GM12891 (cell line): ENCODE measurements at regions not wholly inside any gene's neighbourhood (a gene's known extent, or its start where the extent isn't known, plus 50 kb on each side); places are given as distances from the start of the nearest gene placed in this dataset.

Experiments
- DNase-seq: peaks from one replicate; pipeline ENCODE4 v3.0.0; 2011; ENCODE audit warnings: low spot score; ENCODE audit not compliant: insufficient read length
- FAIRE-seq: peaks from 2 replicates; lab custom pipeline; 2011; peaks lifted over from hg19 to GRCh38; lab: Jason Lieb, UNC
- PAX5 ChIP-seq: IDR thresholded peaks from 2 replicates; pipeline ENCODE4 v1.6.1; 2011; ENCODE audit warnings: low read length, moderate library complexity, mild to moderate bottlenecking; ENCODE audit not compliant: insufficient read depth, severe bottlenecking
- POLR2A ChIP-seq: IDR thresholded peaks from 2 replicates; pipeline ENCODE4 v1.6.1; 2011; ENCODE audit warnings: low read depth, low read length, control low read depth
- POLR2AphosphoS5 ChIP-seq: IDR thresholded peaks from 2 replicates; pipeline ENCODE4 v1.6.1; 2011; ENCODE audit warnings: low read depth, low read length, control low read depth
- POU2F2 ChIP-seq: IDR thresholded peaks from 2 replicates; pipeline ENCODE4 v1.6.1; 2011; ENCODE audit warnings: low read depth, mild to moderate bottlenecking, control low read depth, low read length, moderate library complexity
- SPI1 ChIP-seq: IDR thresholded peaks from 2 replicates; pipeline ENCODE4 v1.6.1; 2011; ENCODE audit warnings: low read depth, low read length, control low read depth
- TAF1 ChIP-seq: IDR thresholded peaks from 2 replicates; pipeline ENCODE4 v1.6.1; 2011; ENCODE audit warnings: low read depth, low read length, control low read depth

DNA sequence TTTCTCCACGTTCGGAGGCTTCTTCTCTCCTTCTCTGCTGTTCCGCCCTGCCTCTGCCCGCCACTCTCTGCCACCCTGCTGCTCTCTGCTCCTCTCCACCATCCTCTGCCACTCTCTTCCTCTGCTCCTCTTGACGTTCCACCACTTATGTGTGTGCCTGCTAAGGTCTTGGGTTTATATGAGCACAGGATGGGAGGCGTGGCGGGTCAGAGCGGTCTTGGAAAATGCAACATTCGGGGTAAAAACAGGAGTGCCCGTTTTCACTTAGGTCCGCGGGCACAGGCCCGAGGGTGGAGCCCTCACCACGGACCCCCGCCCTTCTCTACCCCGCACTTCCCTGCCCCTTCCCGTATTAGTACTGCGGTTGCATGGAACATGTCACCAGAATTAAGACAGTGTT is 114.4 kb upstream of the FBXL7 start:
- DNase-seq (no peak), FAIRE-seq (no peak)
- TF ChIP-seq POLR2A (no peak), PAX5 (no peak), TAF1 (no peak), SPI1 (no peak), POU2F2 (no peak), POLR2AphosphoS5 (no peak)

DNA sequence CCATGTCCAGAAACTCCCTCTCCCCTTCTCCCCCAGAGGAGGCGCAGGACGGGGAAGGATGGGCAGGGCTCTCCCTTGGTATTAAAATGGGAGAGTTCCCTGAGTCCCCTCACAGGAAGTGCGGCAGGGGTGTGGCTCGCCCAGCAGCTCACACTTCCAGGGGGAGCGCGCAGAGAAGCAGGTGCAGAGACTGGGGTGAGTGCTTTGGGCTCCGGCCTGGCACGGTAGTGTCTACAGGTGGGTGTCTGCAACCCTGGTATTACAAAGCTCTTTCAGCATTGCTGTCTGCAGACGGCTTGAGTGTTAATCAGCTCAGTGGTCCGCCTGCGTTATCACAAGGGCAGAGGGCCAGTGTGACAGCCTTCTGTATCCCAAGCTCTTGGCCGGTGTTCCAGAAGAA is 114.9 kb upstream of the FBXL7 start:
- TF ChIP-seq PAX5: no peak
- TF ChIP-seq POLR2A: no peak
- TF ChIP-seq POU2F2: no peak
- TF ChIP-seq SPI1: no peak
- TF ChIP-seq TAF1: no peak
- TF ChIP-seq POLR2AphosphoS5: no peak
- no peak for DNase-seq
- FAIRE-seq: no peak

DNA sequence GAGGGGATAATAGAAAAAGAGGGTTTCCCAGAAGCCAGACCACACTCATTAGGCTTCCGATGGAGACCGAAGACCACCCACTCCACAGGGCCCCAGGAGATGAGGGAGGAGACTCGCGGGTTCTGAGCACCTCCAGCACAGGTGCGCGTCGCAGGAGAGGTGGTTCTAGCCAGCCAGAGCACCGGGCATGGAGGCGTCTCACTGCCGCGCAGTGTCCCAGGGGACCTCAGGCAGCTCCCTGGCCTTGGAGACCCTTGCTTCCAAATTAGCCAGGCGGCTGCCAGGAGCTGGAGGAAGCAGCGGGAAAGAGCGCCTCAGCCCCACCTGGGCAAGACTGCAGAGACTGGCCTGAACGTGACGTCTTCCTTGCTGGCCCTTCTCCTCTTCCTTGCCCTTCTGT is 115.4 kb upstream of the FBXL7 start:
- TF ChIP-seq PAX5 (no peak), POU2F2 (no peak), POLR2A (no peak), TAF1 (no peak), POLR2AphosphoS5 (no peak), SPI1 (no peak)
- FAIRE-seq (no peak), DNase-seq (no peak)

DNA sequence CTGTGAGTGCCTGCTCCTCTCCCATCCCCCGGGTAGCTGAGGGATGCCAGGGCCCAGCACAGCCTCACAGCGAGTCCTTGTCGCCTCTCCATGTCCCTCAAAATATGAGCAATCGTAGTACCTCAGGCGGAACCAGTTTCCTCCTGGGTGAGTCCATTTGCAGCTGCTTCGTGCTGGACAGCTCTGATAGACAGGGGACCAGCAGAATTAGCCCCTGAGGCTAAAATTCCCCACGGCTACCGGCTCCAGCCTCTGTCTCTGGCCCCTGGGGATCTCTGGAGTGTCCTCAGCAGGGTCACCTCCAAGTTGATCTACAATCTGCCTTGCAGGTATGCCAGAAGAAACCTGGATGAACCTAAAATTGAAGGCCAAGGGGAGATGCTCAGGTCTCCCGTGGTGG is 115.8 kb upstream of the FBXL7 start:
- DNase-seq (no peak), FAIRE-seq (no peak)
- no peak for TF ChIP-seq POLR2A
- TF ChIP-seq PAX5: no peak

DNA sequence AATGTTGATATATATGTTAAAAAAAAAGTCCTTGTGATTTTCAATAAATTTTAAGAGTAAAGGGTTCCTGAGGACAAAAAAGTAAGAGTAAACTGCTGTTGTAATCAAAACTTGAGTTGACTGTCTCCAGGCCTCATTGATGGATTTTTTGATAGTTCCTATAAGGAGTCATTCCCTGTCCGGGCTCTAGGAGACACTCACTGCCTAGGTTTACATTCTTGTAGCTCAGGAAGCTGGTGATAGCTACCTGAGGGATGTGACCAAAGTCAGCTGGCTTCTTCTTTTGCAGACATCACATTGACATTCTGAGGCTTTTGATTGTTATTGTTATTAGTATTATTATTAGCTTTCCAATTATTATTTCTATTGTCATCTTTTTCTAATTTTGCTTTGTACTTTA is 116.5 kb upstream of the FBXL7 start:
- TF ChIP-seq PAX5 (no peak), SPI1 (no peak), POLR2A (no peak), POLR2AphosphoS5 (no peak), POU2F2 (no peak), TAF1 (no peak)
- DNase-seq: no peak
- no peak for FAIRE-seq

DNA sequence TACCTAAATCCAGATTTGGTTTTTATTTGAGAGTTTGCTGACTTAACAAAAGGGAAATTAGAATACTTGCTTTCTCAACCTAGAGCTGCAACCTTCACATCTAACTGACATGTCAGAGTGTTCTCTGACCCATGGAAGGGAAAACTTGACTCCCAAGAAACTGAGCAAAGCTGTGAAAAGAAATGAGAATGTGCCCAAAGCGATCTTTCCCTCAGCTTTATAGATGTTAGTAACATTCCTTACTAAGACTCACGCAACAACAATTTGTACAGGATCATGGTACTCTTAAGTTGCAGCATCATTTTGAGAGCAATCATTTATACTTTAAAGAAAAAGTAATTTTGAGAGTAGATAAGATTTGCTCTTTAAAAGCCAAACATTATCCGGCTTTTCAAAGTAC is 117.0 kb upstream of the FBXL7 start:
- no peak for DNase-seq
- no peak for FAIRE-seq
- TF ChIP-seq TAF1 (no peak), SPI1 (no peak), POLR2A (no peak), PAX5 (no peak), POU2F2 (no peak)

DNA sequence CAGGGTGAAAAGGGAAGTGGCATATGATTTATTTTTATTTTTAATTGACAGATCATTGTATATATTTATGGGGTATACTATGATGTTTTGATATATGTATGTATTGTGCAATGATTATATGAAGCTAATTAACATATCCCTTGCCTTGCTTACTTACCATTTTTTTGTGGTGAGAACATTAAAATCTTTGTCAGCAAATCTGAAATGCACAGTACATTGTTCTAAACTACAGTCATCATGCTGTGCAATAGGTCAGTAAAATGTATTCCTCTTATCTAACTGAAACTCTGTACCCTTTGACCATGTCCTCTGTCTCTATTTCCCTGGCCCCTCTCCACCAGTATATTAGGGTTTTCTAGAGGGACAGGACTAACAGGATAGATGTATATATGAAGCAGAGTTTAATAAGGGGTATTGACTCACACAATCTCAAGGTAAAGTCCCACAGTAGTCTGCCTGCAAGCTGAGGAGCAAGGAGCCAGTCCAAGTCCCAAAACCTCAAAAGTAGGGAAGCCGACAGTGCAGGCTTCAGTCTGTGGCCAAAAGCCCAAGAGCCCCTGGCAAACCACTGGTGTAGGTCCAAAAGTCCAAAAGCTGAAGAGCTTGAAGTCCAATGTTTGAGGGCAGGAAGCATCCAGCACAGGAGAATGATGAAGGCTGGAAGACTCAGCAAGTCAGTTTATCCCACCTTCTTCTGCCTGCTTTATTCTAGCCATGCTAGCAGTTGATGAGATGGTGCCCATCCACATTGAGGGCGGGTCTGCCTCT is 122.2 kb upstream of the FBXL7 start:
- TF ChIP-seq POU2F2: no peak
- TF ChIP-seq TAF1: no peak
- no peak for TF ChIP-seq SPI1
- TF ChIP-seq PAX5: no peak
- no peak for TF ChIP-seq POLR2AphosphoS5
- TF ChIP-seq POLR2A: no peak
- no peak for FAIRE-seq

DNA sequence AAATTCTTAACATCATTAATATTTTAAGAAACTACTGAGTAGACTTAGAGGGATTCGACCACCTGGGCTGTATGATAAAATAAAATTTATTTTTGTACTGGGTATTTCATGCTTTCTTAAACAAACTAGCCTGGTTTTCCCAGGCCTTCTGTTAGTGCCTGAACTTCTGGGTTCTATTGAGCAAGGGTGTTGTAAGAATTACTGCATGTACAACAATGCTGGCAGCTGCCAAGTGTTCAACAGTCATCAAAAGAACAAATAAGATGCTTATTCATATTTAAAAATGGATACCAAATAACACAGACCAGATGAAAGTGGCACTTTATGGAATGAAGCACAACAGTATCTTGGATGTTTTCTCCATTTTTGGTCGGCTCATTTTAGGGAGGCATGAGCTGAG is 123.2 kb upstream of the FBXL7 start:
- no peak for FAIRE-seq
- TF ChIP-seq TAF1 (no peak), SPI1 (no peak), POLR2A (no peak), POLR2AphosphoS5 (no peak), PAX5 (no peak), POU2F2 (no peak)
- no peak for DNase-seq

More for the DNA sequence above, 122.2 kb upstream of the FBXL7 start:
- no peak for DNase-seq

DNA sequence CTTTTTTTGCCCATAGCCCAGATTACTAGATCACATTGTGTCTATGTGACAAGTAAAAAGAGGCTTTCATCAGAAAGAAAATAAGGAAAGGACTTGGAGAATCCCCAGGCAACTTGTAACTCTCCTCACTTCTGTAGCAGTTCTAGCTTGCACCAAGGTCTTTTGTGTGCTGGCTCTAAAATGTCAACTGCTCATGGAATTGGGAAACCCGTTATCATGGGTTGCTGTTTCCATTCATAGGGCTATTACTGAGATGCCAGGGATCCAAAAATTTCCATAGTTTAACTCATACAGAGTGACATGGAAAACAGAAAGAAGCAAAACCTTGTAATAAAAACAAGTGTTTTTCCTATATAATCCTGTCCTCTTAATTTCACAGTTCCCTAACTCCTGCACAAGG is 123.9 kb upstream of the FBXL7 start:
- no peak for FAIRE-seq
- no peak for TF ChIP-seq SPI1
- TF ChIP-seq POLR2AphosphoS5: no peak
- TF ChIP-seq TAF1: no peak
- TF ChIP-seq POLR2A: no peak
- no peak for DNase-seq

DNA sequence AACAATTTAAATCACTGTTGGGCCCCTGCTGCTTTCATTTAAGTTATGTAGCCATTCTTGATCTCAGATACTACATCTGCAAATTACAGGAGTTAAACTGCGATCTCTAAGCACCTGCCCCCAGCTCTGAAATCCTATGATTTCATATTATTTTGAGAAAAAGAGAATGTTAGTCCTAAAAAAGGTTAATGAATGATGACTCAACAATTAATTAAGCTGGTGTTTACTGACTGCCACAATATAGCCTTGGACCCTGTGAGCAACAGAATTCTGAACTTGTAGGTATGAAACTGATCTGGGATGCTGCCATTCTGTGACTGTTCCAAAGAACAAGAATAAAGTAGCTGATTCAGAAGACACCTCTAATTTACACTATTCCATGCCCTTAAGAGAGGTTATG is 124.4 kb upstream of the FBXL7 start:
- TF ChIP-seq PAX5 (no peak), POLR2AphosphoS5 (no peak), POU2F2 (no peak), TAF1 (no peak), POLR2A (no peak), SPI1 (no peak)
- FAIRE-seq: no peak

DNA sequence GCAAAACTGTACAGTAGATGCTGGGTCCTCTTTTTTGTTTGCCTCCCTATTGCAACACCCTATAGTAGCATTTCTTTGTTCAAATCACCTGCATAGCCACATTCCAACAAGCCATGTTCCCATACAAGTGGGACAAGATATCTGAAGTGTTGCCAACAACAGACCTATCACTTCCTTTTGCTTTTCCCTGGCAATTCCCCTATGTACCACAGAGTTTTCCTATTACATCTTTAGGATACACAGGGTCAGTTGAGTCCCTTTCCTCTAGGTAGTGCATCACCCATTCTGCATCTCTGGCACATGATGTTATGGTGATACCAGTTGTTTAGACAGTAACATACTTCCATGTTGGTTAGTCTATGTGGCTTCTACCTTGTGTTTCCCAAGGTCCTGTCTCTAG is 125.1 kb upstream of the FBXL7 start:
- no peak for DNase-seq
- FAIRE-seq: no peak
- TF ChIP-seq POLR2AphosphoS5 (no peak), PAX5 (no peak), POU2F2 (no peak), POLR2A (no peak), SPI1 (no peak), TAF1 (no peak)

More for the DNA sequence above, 124.4 kb upstream of the FBXL7 start:
- DNase-seq: no peak
